MM.1S (cell line): ENCODE measurements at regions not wholly inside any gene's neighbourhood (a gene's known extent, or its start where the extent isn't known, plus 50 kb on each side); places are given as distances from the start of the nearest gene placed in this dataset.

Experiments
- DNase-seq: peaks from one replicate; pipeline ENCODE4 v3.0.0-alpha.2; 2015
- H2AFZ ChIP-seq: fragments of 300-600 bp; sonication (generic); 2 replicates; pipeline ENCODE4 v1.6.0; 2016; ENCODE audit warnings: antibody characterized with exemption, low read length
- H3F3A ChIP-seq: fragments of 300-600 bp; sonication (generic); 2 replicates; pipeline ENCODE4 v1.6.1; 2016; ENCODE audit warnings: mild to moderate bottlenecking, antibody characterized with exemption, low read length, moderate library complexity, mixed read lengths; ENCODE audit not compliant: insufficient read depth
- H3K27ac ChIP-seq: fragments of 300-600 bp; sonication (generic); 2 replicates; pipeline ENCODE4 v1.5.1; 2016; ENCODE audit warnings: mild to moderate bottlenecking, low read length
- H3K27me3 ChIP-seq: fragments of 300-600 bp; sonication (generic); replicated peaks from 2 replicates; pipeline ENCODE4 v1.6.0; 2016; ENCODE audit warnings: low read length; ENCODE audit not compliant: insufficient read depth
- H3K36me3 ChIP-seq: fragments of 300-600 bp; sonication (generic); replicated peaks from 2 replicates; pipeline ENCODE4 v1.6.1; 2016; ENCODE audit warnings: mild to moderate bottlenecking, low read length, mixed read lengths; ENCODE audit not compliant: insufficient read depth
- H3K4me1 ChIP-seq: fragments of 300-600 bp; sonication (generic); 2 replicates; pipeline ENCODE4 v1.6.1; 2016; ENCODE audit warnings: low read length, mixed read lengths
- H3K4me2 ChIP-seq: fragments of 300-600 bp; sonication (generic); 2 replicates; pipeline ENCODE4 v1.6.0; 2016; ENCODE audit warnings: low read depth, low read length
- H3K4me3 ChIP-seq: fragments of 300-600 bp; sonication (generic); 2 replicates; pipeline ENCODE4 v1.5.1; 2016; ENCODE audit warnings: low read length, mixed read lengths
- H3K79me2 ChIP-seq: fragments of 300-600 bp; sonication (generic); 2 replicates; pipeline ENCODE4 v1.6.1; 2016; ENCODE audit warnings: mixed run types, low read length, mixed read lengths
- H3K9ac ChIP-seq: fragments of 300-600 bp; sonication (generic); 2 replicates; pipeline ENCODE4 v1.6.1; 2016; ENCODE audit warnings: low read length, mixed read lengths
- H3K9me2 ChIP-seq: fragments of 300-600 bp; sonication (generic); replicated peaks from 2 replicates; pipeline ENCODE4 v1.6.1; 2016; ENCODE audit warnings: mild to moderate bottlenecking, low read length, mixed read lengths; ENCODE audit not compliant: insufficient read depth
- H3K9me3 ChIP-seq: fragments of 300-600 bp; sonication (generic); replicated peaks from 2 replicates; pipeline ENCODE4 v1.6.1; 2016; ENCODE audit warnings: mild to moderate bottlenecking, low read length, mixed read lengths; ENCODE audit not compliant: insufficient read depth
- H4K20me1 ChIP-seq: fragments of 300-600 bp; sonication (generic); 2 replicates; pipeline ENCODE4 v1.6.1; 2016; ENCODE audit warnings: mild to moderate bottlenecking, low read length, moderate library complexity, mixed read lengths; ENCODE audit not compliant: insufficient read depth
- CTCF ChIP-seq: fragments of 300-600 bp; sonication (generic); IDR thresholded peaks from 2 replicates; pipeline ENCODE4 v1.5.1; 2016; ENCODE audit warnings: antibody characterized with exemption, low read length, mixed read lengths
- EZH2 ChIP-seq: fragments of 300-600 bp; sonication (generic); optimal IDR thresholded peaks from 2 replicates; pipeline ENCODE3; 2017; ENCODE audit warnings: low read depth, mild to moderate bottlenecking, antibody characterized with exemption, low read length, mixed read lengths
- EZH2phosphoT487 ChIP-seq: fragments of 300-600 bp; sonication (generic); IDR thresholded peaks from 2 replicates; pipeline ENCODE4 v1.6.1; 2018; ENCODE audit warnings: antibody characterized with exemption, low read length

- Histone ChIP-seq H3K9me2 (no peaks in the 10 kb centered on the region), H3K9ac (no peak overlapping the region), H4K20me1 (no peaks in the 10 kb centered on the region), H3K9me3 (no peaks in the 10 kb centered on the region), H3K27me3 (no peaks in the 10 kb centered on the region), H3K4me2 (no peak overlapping the region), H3K27ac (no peak overlapping the region), H3K4me3 (no peak overlapping the region), H2AFZ (no peak overlapping the region), H3F3A (no peaks in the 10 kb centered on the region), H3K36me3 (no peaks in the 10 kb centered on the region), H3K4me1 (peaks cover 7% of the 10 kb centered on the region), H3K79me2 (no peaks in the 10 kb centered on the region)
- DNase-seq: no peak
- TF ChIP-seq CTCF: no peak
- no peak for TF ChIP-seq EZH2phosphoT487
- no peak for TF ChIP-seq EZH2
Observed at GRCh38 chr17:27389542-27390140, 66.6 kb upstream of the KSR1 start.

- no peaks in the 10 kb centered on the region for H3K36me3 ChIP-seq
- no peak overlapping the region for H2AFZ ChIP-seq
- H3K4me1 ChIP-seq: peaks cover 7% of the 10 kb centered on the region
- no peaks in the 10 kb centered on the region for H3K9me2 ChIP-seq
- DNase-seq: no peak
- no peaks in the 10 kb centered on the region for H4K20me1 ChIP-seq
- TF ChIP-seq EZH2phosphoT487: no peak
- TF ChIP-seq CTCF: no peak
- TF ChIP-seq EZH2: no peak
- H3F3A ChIP-seq: no peaks in the 10 kb centered on the region
- H3K4me3 ChIP-seq: no peak overlapping the region
- no peaks in the 10 kb centered on the region for H3K9me3 ChIP-seq
- H3K79me2 ChIP-seq: no peaks in the 10 kb centered on the region
- no peak overlapping the region for H3K4me2 ChIP-seq
- H3K9ac ChIP-seq: no peak overlapping the region
- no peak overlapping the region for H3K27ac ChIP-seq
- H3K27me3 ChIP-seq: no peaks in the 10 kb centered on the region
Observed at GRCh38 chr17:27390540-27390939, 65.7 kb upstream of the KSR1 start.

- H3K9ac ChIP-seq: no peak overlapping the region
- no peaks in the 10 kb centered on the region for H3K36me3 ChIP-seq
- H3F3A ChIP-seq: no peaks in the 10 kb centered on the region
- no peak overlapping the region for H3K4me3 ChIP-seq
- no peaks in the 10 kb centered on the region for H3K79me2 ChIP-seq
- H2AFZ ChIP-seq: no peak overlapping the region
- no peak for DNase-seq
- TF ChIP-seq EZH2: no peak
- H3K4me1 ChIP-seq: peaks cover 7% of the 10 kb centered on the region
- H3K27ac ChIP-seq: no peak overlapping the region
- H3K9me2 ChIP-seq: no peaks in the 10 kb centered on the region
- no peak overlapping the region for H3K4me2 ChIP-seq
- H3K27me3 ChIP-seq: no peaks in the 10 kb centered on the region
- H3K9me3 ChIP-seq: no peaks in the 10 kb centered on the region
- no peaks in the 10 kb centered on the region for H4K20me1 ChIP-seq
Observed at GRCh38 chr17:27391427-27391826, 64.8 kb upstream of the KSR1 start.

GRCh38 chr17:27396045-27396444 lies 60.2 kb upstream of the KSR1 start:
- H4K20me1 ChIP-seq: no peaks in the 10 kb centered on the region
- H3K4me2 ChIP-seq: no peak overlapping the region
- no peaks in the 10 kb centered on the region for H3K9me2 ChIP-seq
- H3K27ac ChIP-seq: no peak overlapping the region
- H3K36me3 ChIP-seq: no peaks in the 10 kb centered on the region
- H3K79me2 ChIP-seq: no peaks in the 10 kb centered on the region
- TF ChIP-seq CTCF (no peak), EZH2phosphoT487 (no peak), EZH2 (no peak)
- H3K4me3 ChIP-seq: no peak overlapping the region
- H3K9me3 ChIP-seq: no peaks in the 10 kb centered on the region
- no peak overlapping the region for H2AFZ ChIP-seq
- no peak overlapping the region for H3K9ac ChIP-seq
- H3K27me3 ChIP-seq: no peaks in the 10 kb centered on the region
- DNase-seq: no peak
- no peaks in the 10 kb centered on the region for H3F3A ChIP-seq
- no peaks in the 10 kb centered on the region for H3K4me1 ChIP-seq
